A549 (cell line): ENCODE measurements at regions not wholly inside any gene's neighbourhood (a gene's known extent, or its start where the extent isn't known, plus 50 kb on each side); places are given as distances from the start of the nearest gene placed in this dataset.

Experiments
- ATAC-seq, 2 experiments: fragments of 200-7000 bp in 1 of 2; fragments of >200 bp in 1 of 2; cut with Nextera tagmentation in 1 of 2; cut with Tn5 transposase in 1 of 2; 3 replicates each; pipeline versions ENCODE4 v1.8.0 to v1.9.1; 2018 to 2020; ENCODE audit warnings: mild to moderate bottlenecking in 1 of 2, moderate library complexity in 1 of 2
- CTCF ChIA-PET: fragments of 300-600 bp; sonication (Branson Sonifier 250); formaldehyde crosslinking; extraction: SDS; loops from one replicate; lab custom pipeline; 2021; ENCODE audit warnings: antibody characterized with exemption, inconsistent platforms; lab: Yijun Ruan, JAX
- POLR2A ChIA-PET: fragments of 350-600 bp; formaldehyde crosslinking; extraction: SDS; loops from one replicate; lab custom pipeline; 2021; ENCODE audit warnings: antibody characterized with exemption, inconsistent platforms; lab: Yijun Ruan, JAX
- DNase-seq, 2 experiments: peaks; one replicate each; pipeline versions ENCODE4 v3.0.0 to v3.0.0-alpha.2; 2011 to 2016; ENCODE audit warnings: low read depth in 1 of 2, low spot score in 1 of 2
- FAIRE-seq: peaks from 2 replicates; lab custom pipeline; 2011; peaks lifted over from hg19 to GRCh38; lab: Jason Lieb, UNC
- H3K27ac ChIP-seq, 2 experiments: fragments of >200 bp; sonication (Bioruptor Twin); formaldehyde crosslinking; 3 replicates each; pipeline ENCODE4 v1.5.1; 2016 to 2017
- H3K4me1 ChIP-seq: fragments of >200 bp; sonication (Bioruptor Twin); formaldehyde crosslinking; 3 replicates; pipeline ENCODE4 v1.6.1; 2016
- H3K4me2 ChIP-seq: fragments of >200 bp; sonication (Bioruptor Twin); formaldehyde crosslinking; 3 replicates; pipeline ENCODE4 v1.6.1; 2016
- H3K4me3 ChIP-seq: fragments of >200 bp; sonication (Bioruptor Twin); formaldehyde crosslinking; 3 replicates; pipeline ENCODE4 v1.5.1; 2016
- H3K9me3 ChIP-seq: fragments of >200 bp; sonication (Bioruptor Twin); formaldehyde crosslinking; 3 replicates; pipeline ENCODE4 v1.6.1; 2016
- ATOH8 ChIP-seq: fragments of 250-450 bp; sonication (Bioruptor Pico); IDR thresholded peaks from 2 replicates; pipeline ENCODE4 v1.5.0; 2020; ENCODE audit warnings: low read depth, mild to moderate bottlenecking, moderate library complexity
- BHLHE40 ChIP-seq: IDR thresholded peaks from 2 replicates; pipeline ENCODE4 v1.6.1; 2012; ENCODE audit warnings: low read depth, low read length, inconsistent platforms
- CBX8 ChIP-seq: fragments of 200-600 bp; sonication (generic); IDR thresholded peaks from 2 replicates; pipeline ENCODE4 v1.6.1; 2016
- CEBPB ChIP-seq, 2 experiments: fragments of >200 bp in 1 of 2; sonication (Bioruptor Twin) in 1 of 2; formaldehyde crosslinking in 1 of 2; IDR thresholded peaks; 2 replicates each; pipeline ENCODE4 v1.6.1; 2012 to 2016
- CHD4 ChIP-seq: fragments of 200-600 bp; sonication (generic); IDR thresholded peaks from 2 replicates; pipeline ENCODE4 v1.6.1; 2016; ENCODE audit warnings: antibody characterized with exemption, mild to moderate bottlenecking, borderline replicate concordance
- E2F6 ChIP-seq: IDR thresholded peaks from 2 replicates; pipeline ENCODE4 v1.6.1; 2012; ENCODE audit warnings: low read depth, borderline replicate concordance
- EHMT2 ChIP-seq: fragments of 200-600 bp; sonication (generic); IDR thresholded peaks from 2 replicates; pipeline ENCODE4 v1.6.1; 2016; ENCODE audit warnings: antibody characterized with exemption, low read depth, mild to moderate bottlenecking, moderate library complexity
- EP300 ChIP-seq, 2 experiments: fragments of >200 bp; sonication (Bioruptor Twin); formaldehyde crosslinking; IDR thresholded peaks; 2 replicates in 1 of 2; 3 replicates in 1 of 2; pipeline ENCODE4 v1.6.1; 2016 to 2017
- ESRRA ChIP-seq: fragments of 150-350 bp; IDR thresholded peaks from 2 replicates; pipeline ENCODE4 v1.6.1; 2014; ENCODE audit warnings: mild to moderate bottlenecking, low read length, borderline replicate concordance
- GATA3 ChIP-seq: IDR thresholded peaks from 2 replicates; pipeline ENCODE4 v1.6.1; 2012; ENCODE audit warnings: borderline replicate concordance
- JUN ChIP-seq, 2 experiments: fragments of >200 bp; sonication (Bioruptor Twin); formaldehyde crosslinking; IDR thresholded peaks; 2 replicates in 1 of 2; 3 replicates in 1 of 2; pipeline ENCODE4 v1.6.1; 2016 to 2017
- JUNB ChIP-seq: fragments of >200 bp; sonication (Bioruptor Twin); formaldehyde crosslinking; IDR thresholded peaks from 2 replicates; pipeline ENCODE4 v1.6.1; 2016
- KDM1A ChIP-seq: fragments of 200-600 bp; sonication (generic); IDR thresholded peaks from 2 replicates; pipeline ENCODE4 v1.6.1; 2016; ENCODE audit warnings: low read depth, mild to moderate bottlenecking
- MYC ChIP-seq: IDR thresholded peaks from 2 replicates; pipeline ENCODE4 v1.6.1; 2012; ENCODE audit warnings: mild to moderate bottlenecking, inconsistent platforms, low read length, improper control_type of control experiment, borderline replicate concordance
- NR3C1 ChIP-seq: fragments of >200 bp; sonication (Bioruptor Twin); formaldehyde crosslinking; IDR thresholded peaks from 3 replicates; pipeline ENCODE4 v1.6.1; 2017
- RFX5 ChIP-seq: fragments of 450-650 bp; IDR thresholded peaks from 2 replicates; pipeline ENCODE4 v1.7.1; 2014; ENCODE audit warnings: antibody characterized with exemption, mild to moderate bottlenecking, moderate library complexity
- SREBF2 ChIP-seq: fragments of 450-650 bp; IDR thresholded peaks from 2 replicates; pipeline ENCODE4 v1.6.1; 2014; ENCODE audit warnings: mild to moderate bottlenecking, moderate library complexity
- USF2 ChIP-seq: fragments of 450-650 bp; IDR thresholded peaks from 2 replicates; pipeline ENCODE4 v1.6.1; 2014; ENCODE audit warnings: antibody characterized with exemption
- ZNF302 ChIP-seq: fragments of 250-450 bp; sonication (Bioruptor Pico); IDR thresholded peaks from 2 replicates; pipeline ENCODE4 v1.9.0; 2021; ENCODE audit warnings: inconsistent platforms, mild to moderate bottlenecking, moderate library complexity
- ZSCAN20 ChIP-seq: fragments of 250-450 bp; sonication (Bioruptor Pico); IDR thresholded peaks from 2 replicates; pipeline ENCODE4 v1.8.0; 2022; ENCODE audit warnings: mild to moderate bottlenecking, moderate library complexity
- WGBS: methylation state at CpG from one replicate; pipeline ENCODE4 v1.1.6; 2017; ENCODE audit errors: missing lambda C conversion rate; 5-methylcytosine and 5-hydroxymethylcytosine counted together
- TF ChIP-seq, protein P1 (sequence below): fragments of 250-450 bp; sonication (Bioruptor Pico); IDR thresholded peaks from 2 replicates; pipeline ENCODE4 v1.5.0; 2021; ENCODE audit warnings: mild to moderate bottlenecking, moderate library complexity, borderline replicate concordance
- TF ChIP-seq, protein P2 (sequence below): IDR thresholded peaks from 2 replicates; pipeline ENCODE4 v1.6.1; 2012

- CTCF ChIA-PET = no interaction called here
- Histone ChIP-seq H3K4me3 (no peak overlapping the region), H3K9me3 (no peaks in the 10 kb centered on the region), H3K4me1 (no peaks in the 10 kb centered on the region), H3K27ac (no peak overlapping the region), H3K4me2 (no peak overlapping the region)
- 80% methylated on average over 2 of the region's 2 CpGs for WGBS
- ATAC-seq = no peak
- no peak for FAIRE-seq
- no peak for DNase-seq
- TF ChIP-seq BHLHE40 (no peak), RFX5 (no peak), JUNB (no peak), EHMT2 (no peak), NR3C1 (no peak), CHD4 (no peak), CBX8 (no peak), JUN (IDR thresholded peaks at IDR 0.05) (no peak), SREBF2 (no peak), ZSCAN20 (no peak), EP300 (IDR thresholded peaks at IDR 0.05) (no peak), ESRRA (no peak), GATA3 (no peak), ATOH8 (CRISPR knock-in tag) (no peak), KDM1A (no peak), MYC (no peak), CEBPB (IDR thresholded peaks at IDR 0.05) (no peak), USF2 (no peak)
- TF ChIP-seq, protein P1, sequence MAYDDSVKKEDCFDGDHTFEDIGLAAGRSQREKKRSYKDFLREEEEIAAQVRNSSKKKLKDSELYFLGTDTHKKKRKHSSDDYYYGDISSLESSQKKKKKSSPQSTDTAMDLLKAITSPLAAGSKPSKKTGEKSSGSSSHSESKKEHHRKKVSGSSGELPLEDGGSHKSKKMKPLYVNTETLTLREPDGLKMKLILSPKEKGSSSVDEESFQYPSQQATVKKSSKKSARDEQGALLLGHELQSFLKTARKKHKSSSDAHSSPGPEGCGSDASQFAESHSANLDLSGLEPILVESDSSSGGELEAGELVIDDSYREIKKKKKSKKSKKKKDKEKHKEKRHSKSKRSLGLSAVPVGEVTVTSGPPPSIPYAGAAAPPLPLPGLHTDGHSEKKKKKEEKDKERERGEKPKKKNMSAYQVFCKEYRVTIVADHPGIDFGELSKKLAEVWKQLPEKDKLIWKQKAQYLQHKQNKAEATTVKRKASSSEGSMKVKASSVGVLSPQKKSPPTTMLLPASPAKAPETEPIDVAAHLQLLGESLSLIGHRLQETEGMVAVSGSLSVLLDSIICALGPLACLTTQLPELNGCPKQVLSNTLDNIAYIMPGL (CRISPR knock-in tag) = no peak
- TF ChIP-seq, protein P2, sequence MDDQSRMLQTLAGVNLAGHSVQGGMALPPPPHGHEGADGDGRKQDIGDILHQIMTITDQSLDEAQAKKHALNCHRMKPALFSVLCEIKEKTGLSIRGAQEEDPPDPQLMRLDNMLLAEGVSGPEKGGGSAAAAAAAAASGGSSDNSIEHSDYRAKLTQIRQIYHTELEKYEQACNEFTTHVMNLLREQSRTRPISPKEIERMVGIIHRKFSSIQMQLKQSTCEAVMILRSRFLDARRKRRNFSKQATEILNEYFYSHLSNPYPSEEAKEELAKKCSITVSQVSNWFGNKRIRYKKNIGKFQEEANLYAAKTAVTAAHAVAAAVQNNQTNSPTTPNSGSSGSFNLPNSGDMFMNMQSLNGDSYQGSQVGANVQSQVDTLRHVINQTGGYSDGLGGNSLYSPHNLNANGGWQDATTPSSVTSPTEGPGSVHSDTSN = no peak
- TF ChIP-seq, all 56 proteins: peak for 0
- POLR2A ChIA-PET = no interaction called here
Observed at GRCh38 chr13:109285586-109285985, 500.8 kb downstream of the IRS2 start.

DNA sequence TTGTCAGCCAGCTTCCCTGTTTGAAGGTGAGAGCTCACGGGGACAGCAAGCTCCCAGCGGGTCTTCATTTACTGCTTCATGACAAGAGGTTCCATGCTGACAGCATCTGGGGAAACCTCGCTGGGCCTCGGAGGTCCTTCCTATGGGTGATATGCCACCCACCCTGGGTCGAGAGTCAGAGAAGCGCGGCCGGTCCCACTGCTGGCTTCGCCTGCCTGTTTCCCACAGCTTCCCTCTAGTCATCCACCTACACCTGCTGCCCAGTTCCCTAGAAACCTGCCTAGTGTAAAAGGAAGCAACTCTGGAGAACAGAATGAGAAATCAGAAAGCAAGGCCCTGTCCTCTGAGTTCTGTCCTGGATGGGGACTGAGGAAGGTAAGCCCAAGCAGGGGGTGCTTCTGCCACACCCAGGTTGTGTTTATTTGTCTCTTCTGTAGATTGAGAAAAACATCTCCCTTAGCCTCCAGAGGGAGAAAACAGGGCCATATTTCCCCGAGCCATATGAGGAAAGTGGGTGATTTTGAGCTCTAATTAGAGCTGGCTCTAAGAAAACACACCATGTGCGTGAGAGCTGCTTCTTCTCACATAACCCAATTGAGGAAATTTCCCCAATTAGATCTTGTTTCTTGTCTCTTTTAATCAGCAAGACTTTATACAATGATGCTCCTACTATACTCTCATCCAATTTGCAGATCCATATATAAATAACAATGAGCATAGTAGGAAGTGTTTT is 504.3 kb downstream of the IRS2 start:
- no peak for ATAC-seq
- H3K27ac ChIP-seq = no peak overlapping the region
- no peak for FAIRE-seq
- POLR2A ChIA-PET = no interaction called here
- no peak for TF ChIP-seq E2F6
- TF ChIP-seq ZNF302 = no peak
- TF ChIP-seq, all 56 proteins: peak for 0
- CTCF ChIA-PET = no interaction called here
- no peak overlapping the region for H3K4me3 ChIP-seq
- 97% methylated on average over 11 of the region's 11 CpGs for WGBS
- DNase-seq = no peak
- H3K4me1 ChIP-seq = no peaks in the 10 kb centered on the region
- H3K9me3 ChIP-seq = no peaks in the 10 kb centered on the region
- H3K4me2 ChIP-seq = no peak overlapping the region
